GM12892 (cell line): ENCODE measurements at regions not wholly inside any gene's neighbourhood (a gene's known extent, or its start where the extent isn't known, plus 50 kb on each side); places are given as distances from the start of the nearest gene placed in this dataset.
"Not testable (repeated sequence)": the region's sequence is repeated elsewhere in the genome, so short reads cannot be mapped to it uniquely, and the experiment has no call there.

Source experiments
- POLR2A ChIP-seq: IDR thresholded peaks from 2 replicates; pipeline ENCODE4 v1.6.1; 2011; ENCODE audit warnings: low read depth, low read length, control low read depth
- TAF1 ChIP-seq: IDR thresholded peaks from 2 replicates; pipeline ENCODE4 v1.6.1; 2011; ENCODE audit warnings: low read depth, mild to moderate bottlenecking, control low read depth, low read length, borderline replicate concordance

DNA sequence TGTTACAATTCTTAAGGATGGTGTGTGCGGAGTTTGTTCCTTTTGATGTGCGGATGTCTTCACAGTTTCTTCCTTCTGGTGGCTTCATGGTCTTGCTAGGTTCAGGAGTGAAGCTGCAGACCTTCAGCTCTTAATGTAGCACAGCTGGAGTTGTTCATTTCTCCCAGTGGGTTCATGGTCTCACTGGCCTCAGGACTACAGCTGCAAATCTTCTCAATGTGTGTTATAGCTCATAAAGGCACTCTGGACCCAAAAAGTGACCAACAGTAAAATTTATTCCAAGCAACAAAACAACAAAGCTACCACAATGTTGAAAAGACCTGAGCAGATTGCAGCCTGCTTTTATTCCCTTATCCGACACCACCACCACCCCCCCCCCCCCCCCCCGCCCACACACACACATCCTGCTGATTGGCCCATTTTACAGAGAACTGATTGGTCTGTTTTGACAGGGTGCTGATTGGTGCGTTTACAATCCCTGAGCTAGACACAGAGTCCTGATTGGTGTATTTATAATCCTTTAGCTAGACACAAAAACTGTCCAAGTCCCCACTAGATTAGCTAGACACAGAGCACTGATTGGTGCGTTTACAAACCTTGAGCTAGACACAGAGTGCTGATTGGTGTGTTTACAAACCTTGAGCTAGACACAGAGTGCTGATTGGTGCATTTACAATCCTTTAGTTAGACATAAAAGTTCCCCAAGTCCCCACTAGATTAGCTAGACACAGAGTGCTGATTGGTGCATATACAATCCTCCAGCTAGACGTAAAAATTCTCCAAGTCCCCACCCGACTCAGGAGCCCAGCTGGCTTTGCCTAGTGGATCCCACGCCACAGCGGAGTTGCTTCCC, 59.2 kb downstream of the BAK1 start:
- TF ChIP-seq TAF1, POLR2A: not testable (repeated sequence)
